ENCODE measurements at regions not wholly inside any gene's neighbourhood (a gene's known extent, or its start where the extent isn't known, plus 50 kb on each side); places are given as distances from the start of the nearest gene placed in this dataset.

DNA sequence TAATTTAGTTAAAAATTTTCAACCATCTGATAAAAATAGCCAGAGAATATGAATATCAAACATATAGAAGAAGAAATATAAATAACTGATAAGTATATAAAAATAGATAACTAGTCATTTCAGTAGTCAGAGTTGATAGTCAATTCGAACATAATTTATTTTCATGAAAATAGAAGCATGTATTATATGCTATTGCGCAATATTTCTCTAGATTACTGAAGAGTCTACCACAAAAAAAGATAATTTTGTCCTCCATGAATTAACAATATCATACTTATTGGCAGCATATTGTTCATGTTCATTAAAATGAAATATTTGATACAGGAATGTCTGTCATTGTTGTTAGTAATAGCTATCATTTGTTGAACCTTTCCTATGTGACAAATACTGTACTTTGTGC, 376.2 kb upstream of the TOM1L1 start:
- no peak for DNase-seq
- Mint-ChIP-seq H3K27ac (ENCODE audit: unreplicated experiment) (no peak overlapping the region), H3K4me1 (ENCODE audit: low read depth, unreplicated experiment) (no peaks in the 10 kb centered on the region), H3K4me3 (ENCODE audit: unreplicated experiment) (no peak overlapping the region), H3K27me3 (ENCODE audit: unreplicated experiment) (no peaks in the 10 kb centered on the region), H3K9me3 (ENCODE audit: unreplicated experiment) (peaks cover under 1% of the 10 kb centered on the region), H3K36me3 (ENCODE audit: unreplicated experiment) (no peaks in the 10 kb centered on the region)
- TF ChIP-seq, protein P1, sequence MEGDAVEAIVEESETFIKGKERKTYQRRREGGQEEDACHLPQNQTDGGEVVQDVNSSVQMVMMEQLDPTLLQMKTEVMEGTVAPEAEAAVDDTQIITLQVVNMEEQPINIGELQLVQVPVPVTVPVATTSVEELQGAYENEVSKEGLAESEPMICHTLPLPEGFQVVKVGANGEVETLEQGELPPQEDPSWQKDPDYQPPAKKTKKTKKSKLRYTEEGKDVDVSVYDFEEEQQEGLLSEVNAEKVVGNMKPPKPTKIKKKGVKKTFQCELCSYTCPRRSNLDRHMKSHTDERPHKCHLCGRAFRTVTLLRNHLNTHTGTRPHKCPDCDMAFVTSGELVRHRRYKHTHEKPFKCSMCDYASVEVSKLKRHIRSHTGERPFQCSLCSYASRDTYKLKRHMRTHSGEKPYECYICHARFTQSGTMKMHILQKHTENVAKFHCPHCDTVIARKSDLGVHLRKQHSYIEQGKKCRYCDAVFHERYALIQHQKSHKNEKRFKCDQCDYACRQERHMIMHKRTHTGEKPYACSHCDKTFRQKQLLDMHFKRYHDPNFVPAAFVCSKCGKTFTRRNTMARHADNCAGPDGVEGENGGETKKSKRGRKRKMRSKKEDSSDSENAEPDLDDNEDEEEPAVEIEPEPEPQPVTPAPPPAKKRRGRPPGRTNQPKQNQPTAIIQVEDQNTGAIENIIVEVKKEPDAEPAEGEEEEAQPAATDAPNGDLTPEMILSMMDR (IDR thresholded peaks at IDR 0.05; ENCODE audit: partially characterized antibody, unreplicated experiment) = no peak

DNA sequence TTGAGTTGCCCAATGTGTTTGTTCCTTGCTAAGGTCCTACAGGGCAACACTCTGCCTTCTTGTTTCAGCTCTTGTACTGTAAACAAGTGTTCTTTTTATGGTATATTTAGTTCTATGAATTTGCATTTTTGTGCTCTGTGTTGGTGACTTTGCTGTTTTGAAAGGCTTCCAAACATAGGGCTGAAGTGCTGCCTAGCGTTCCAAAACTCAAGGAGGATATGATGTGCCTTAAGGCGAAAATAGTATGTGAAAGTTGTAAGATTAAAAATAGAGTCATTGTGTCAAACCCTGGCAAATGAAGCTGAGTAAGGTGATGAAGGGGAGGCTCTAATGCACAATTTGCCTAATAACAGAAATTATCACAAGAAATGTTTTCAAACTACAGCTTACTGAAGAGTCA, 372.7 kb upstream of the TOM1L1 start:
- Mint-ChIP-seq H3K9me3 (ENCODE audit: unreplicated experiment) (no peaks in the 10 kb centered on the region), H3K4me3 (ENCODE audit: unreplicated experiment) (no peak overlapping the region), H3K36me3 (ENCODE audit: unreplicated experiment) (no peaks in the 10 kb centered on the region), H3K4me1 (ENCODE audit: low read depth, unreplicated experiment) (no peaks in the 10 kb centered on the region), H3K27ac (ENCODE audit: unreplicated experiment) (no peak overlapping the region), H3K27me3 (ENCODE audit: unreplicated experiment) (no peaks in the 10 kb centered on the region)
- DNase-seq = no peak
- TF ChIP-seq, protein P1 (IDR thresholded peaks at IDR 0.05; ENCODE audit: partially characterized antibody, unreplicated experiment) = no peak

DNA sequence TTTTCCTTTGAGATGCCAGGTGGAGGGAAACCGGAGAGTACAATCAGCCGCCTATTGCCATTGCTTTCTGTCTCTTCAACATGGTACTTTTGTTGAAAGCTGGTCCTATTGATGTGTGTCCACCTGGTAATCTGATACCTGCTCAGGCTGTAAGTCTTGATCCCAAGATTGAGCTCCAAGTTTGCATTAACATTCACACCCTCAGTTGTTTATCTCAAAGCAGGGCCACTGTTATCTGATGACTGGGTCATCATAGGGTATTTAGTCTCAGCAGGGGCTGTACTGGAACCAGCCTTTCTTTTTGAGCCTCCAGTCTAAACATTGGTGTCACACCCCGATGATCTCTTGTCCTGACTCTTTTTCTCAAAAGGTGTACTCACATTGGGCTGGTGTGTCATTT, 370.3 kb upstream of the TOM1L1 start:
- Mint-ChIP-seq H3K27me3 (ENCODE audit: unreplicated experiment) (no peaks in the 10 kb centered on the region), H3K4me1 (ENCODE audit: low read depth, unreplicated experiment) (no peaks in the 10 kb centered on the region), H3K36me3 (ENCODE audit: unreplicated experiment) (no peaks in the 10 kb centered on the region), H3K9me3 (ENCODE audit: unreplicated experiment) (no peaks in the 10 kb centered on the region), H3K4me3 (ENCODE audit: unreplicated experiment) (no peak overlapping the region), H3K27ac (ENCODE audit: unreplicated experiment) (no peak overlapping the region)
- TF ChIP-seq, protein P1 (IDR thresholded peaks at IDR 0.05; ENCODE audit: partially characterized antibody, unreplicated experiment) = no peak
- no peak for DNase-seq

DNA sequence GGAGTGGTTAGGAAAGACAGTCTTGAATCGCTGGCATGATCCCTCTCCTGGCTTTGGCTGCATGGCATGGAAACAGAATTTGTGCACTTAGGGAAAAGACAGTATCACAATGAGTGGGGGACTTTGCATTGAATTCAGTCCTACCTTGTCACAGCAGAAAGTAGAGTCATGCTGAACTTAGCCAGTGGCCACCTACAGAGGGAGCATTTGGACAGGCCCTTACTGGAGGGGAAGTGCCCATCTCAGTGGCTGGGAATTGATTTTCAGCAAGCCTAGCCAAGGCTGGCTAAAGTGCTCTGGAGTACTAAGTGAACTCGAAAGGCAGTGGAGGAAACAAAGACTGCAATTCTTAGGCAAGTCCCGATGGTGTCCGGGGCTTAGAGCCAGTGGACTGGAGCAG, 364.3 kb upstream of the TOM1L1 start:
- no peak overlapping the region for H3K4me3 Mint-ChIP-seq (ENCODE audit: unreplicated experiment)
- no peaks in the 10 kb centered on the region for H3K9me3 Mint-ChIP-seq (ENCODE audit: unreplicated experiment)
- no peaks in the 10 kb centered on the region for H3K36me3 Mint-ChIP-seq (ENCODE audit: unreplicated experiment)
- TF ChIP-seq, protein P1 (IDR thresholded peaks at IDR 0.05; ENCODE audit: partially characterized antibody, unreplicated experiment) = no peak
- no peaks in the 10 kb centered on the region for H3K27me3 Mint-ChIP-seq (ENCODE audit: unreplicated experiment)
- H3K27ac Mint-ChIP-seq (ENCODE audit: unreplicated experiment) = no peak overlapping the region
- H3K4me1 Mint-ChIP-seq (ENCODE audit: low read depth, unreplicated experiment) = no peaks in the 10 kb centered on the region
- DNase-seq = no peak

DNA sequence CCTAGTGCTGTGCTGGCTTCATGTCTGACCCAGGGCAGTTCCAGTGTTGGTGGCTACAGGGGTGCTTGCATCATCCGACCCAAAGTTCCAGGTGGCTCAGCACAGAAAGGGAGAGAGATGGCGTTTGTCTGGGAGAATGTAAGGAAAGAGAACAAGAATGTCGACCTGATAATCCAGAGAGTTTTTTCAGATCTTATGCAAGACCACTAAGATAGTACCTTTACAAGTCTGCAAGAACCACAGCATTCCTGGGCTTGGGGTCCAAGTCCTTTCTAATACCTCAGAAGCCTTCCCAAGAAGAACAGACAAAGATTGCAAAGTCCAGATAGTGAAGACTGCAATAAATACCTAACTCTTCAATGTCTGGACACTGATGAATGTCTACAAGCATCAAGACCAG, 363.0 kb upstream of the TOM1L1 start:
- H3K4me3 Mint-ChIP-seq (ENCODE audit: unreplicated experiment) = no peak overlapping the region
- TF ChIP-seq, protein P1 (IDR thresholded peaks at IDR 0.05; ENCODE audit: partially characterized antibody, unreplicated experiment) = no peak
- H3K27me3 Mint-ChIP-seq (ENCODE audit: unreplicated experiment) = no peaks in the 10 kb centered on the region
- H3K27ac Mint-ChIP-seq (ENCODE audit: unreplicated experiment) = no peak overlapping the region
- H3K4me1 Mint-ChIP-seq (ENCODE audit: low read depth, unreplicated experiment) = no peaks in the 10 kb centered on the region
- DNase-seq = no peak
- H3K9me3 Mint-ChIP-seq (ENCODE audit: unreplicated experiment) = no peaks in the 10 kb centered on the region
- H3K36me3 Mint-ChIP-seq (ENCODE audit: unreplicated experiment) = no peaks in the 10 kb centered on the region
